A673 (cell line): ENCODE measurements at regions not wholly inside any gene's neighbourhood (a gene's known extent, or its start where the extent isn't known, plus 50 kb on each side); places are given as distances from the start of the nearest gene placed in this dataset.

Experiments
- CTCF ChIP-seq: fragments of 300-800, 200-600 bp; sonication (generic); conservative IDR thresholded peaks from 2 replicates; pipeline ENCODE4 v1.5.1; 2017; ENCODE audit warnings: low read depth, mild to moderate bottlenecking, antibody characterized with exemption, low read length, moderate library complexity, mixed read lengths
- EZH2 ChIP-seq: fragments of 200-600 bp; sonication (generic); IDR thresholded peaks from 2 replicates; pipeline ENCODE4 v1.6.1; 2017; ENCODE audit warnings: borderline replicate concordance, low read depth, mild to moderate bottlenecking, mixed read lengths, antibody characterized with exemption, low read length; ENCODE audit not compliant: poor library complexity, severe bottlenecking

GRCh38 chr10:52463826-52464225 lies 149.7 kb downstream of the DKK1 start:
- TF ChIP-seq CTCF = no peak
- no peak for TF ChIP-seq EZH2
